OCI-LY3 (cell line): ENCODE measurements at regions not wholly inside any gene's neighbourhood (a gene's known extent, or its start where the extent isn't known, plus 50 kb on each side); places are given as distances from the start of the nearest gene placed in this dataset.
A peak's percentile ranks its signal among the peaks of the same experiment; 100 is the strongest.

Experiments
- H2AFZ ChIP-seq: fragments of 200-600, 300-600 bp; shearing (Covaris generic); 2 replicates; pipeline ENCODE4 v1.6.0; 2014; ENCODE audit warnings: antibody characterized with exemption, low read depth, low read length
- H3K27ac ChIP-seq: fragments of 200-600, 300-600 bp; sonication (generic); 2 replicates; pipeline ENCODE4 v1.5.1; 2014; ENCODE audit warnings: mild to moderate bottlenecking, low read length, moderate library complexity, mixed read lengths
- H3K27me3 ChIP-seq: fragments of 200-600, 300-600 bp; sonication (generic); 2 replicates; pipeline ENCODE4 v1.6.1; 2014; ENCODE audit warnings: low read depth, low read length, mixed read lengths
- H3K36me3 ChIP-seq: fragments of 200-600, 300-600 bp; sonication (generic); replicated peaks from 2 replicates; pipeline ENCODE3; 2014; ENCODE audit warnings: low read depth, low read length, mixed read lengths
- H3K4me1 ChIP-seq: fragments of 300-600, 200-600 bp; sonication (generic); 2 replicates; pipeline ENCODE4 v1.6.1; 2014; ENCODE audit warnings: low read length, mixed read lengths
- H3K4me2 ChIP-seq: fragments of 200-600, 300-600 bp; sonication (generic); 2 replicates; pipeline ENCODE4 v1.6.1; 2014; ENCODE audit warnings: low read length, mixed read lengths
- H3K4me3 ChIP-seq: fragments of 300-600, 200-600 bp; sonication (generic); 2 replicates; pipeline ENCODE4 v1.5.1; 2014; ENCODE audit warnings: antibody characterized with exemption, mild to moderate bottlenecking, low read length, moderate library complexity
- H3K79me2 ChIP-seq: fragments of 300-600, 200-600 bp; shearing (Covaris generic); 2 replicates; pipeline ENCODE4 v1.6.1; 2014; ENCODE audit warnings: mild to moderate bottlenecking, low read length, mixed read lengths
- H3K9ac ChIP-seq: fragments of 300-600, 200-600 bp; shearing (Covaris generic); 2 replicates; pipeline ENCODE4 v1.6.0; 2014; ENCODE audit warnings: mild to moderate bottlenecking, low read length, moderate library complexity
- H3K9me3 ChIP-seq: fragments of 200-600, 300-600 bp; shearing (Covaris generic); 2 replicates; pipeline ENCODE4 v1.6.1; 2014; ENCODE audit warnings: low read length, mixed read lengths; ENCODE audit not compliant: insufficient read depth
- H4K20me1 ChIP-seq: fragments of 200-600, 300-600 bp; sonication (generic); 2 replicates; pipeline ENCODE4 v1.6.1; 2016; ENCODE audit warnings: low read length, mixed read lengths; ENCODE audit not compliant: insufficient read depth
- CTCF ChIP-seq: fragments of 200-600, 300-600 bp; sonication (generic); IDR thresholded peaks from 2 replicates; pipeline ENCODE4 v1.5.1; 2014; ENCODE audit warnings: antibody characterized with exemption, low read length, low read depth
- EZH2phosphoT487 ChIP-seq: fragments of 200-600 bp; shearing (Covaris generic); IDR thresholded peaks from 2 replicates; pipeline ENCODE4 v1.6.1; 2018; ENCODE audit warnings: antibody characterized with exemption, mixed run types, low read depth

GRCh38 chr11:8330896-8331295 is 67.2 kb upstream of the LMO1 start:
- Histone ChIP-seq H3K4me3 (no peak overlapping the region), H3K36me3 (no peaks in the 10 kb centered on the region), H3K4me2 (no peak overlapping the region), H3K9me3 (no peaks in the 10 kb centered on the region), H3K79me2 (no peaks in the 10 kb centered on the region), H2AFZ (no peak overlapping the region), H3K9ac (no peak overlapping the region), H3K27ac (no peak overlapping the region), H4K20me1 (no peaks in the 10 kb centered on the region), H3K4me1 (peaks cover 49% of the 10 kb centered on the region), H3K27me3 (no peaks in the 10 kb centered on the region)
- TF ChIP-seq EZH2phosphoT487, result no peak
- no peak for TF ChIP-seq CTCF

- H3K4me1 ChIP-seq, result peaks cover 49% of the 10 kb centered on the region
- H3K79me2 ChIP-seq, result no peaks in the 10 kb centered on the region
- H2AFZ ChIP-seq, result no peak overlapping the region
- TF ChIP-seq CTCF, result no peak
- no peak for TF ChIP-seq EZH2phosphoT487
- no peak overlapping the region for H3K4me2 ChIP-seq
- no peak overlapping the region for H3K9ac ChIP-seq
- no peak overlapping the region for H3K4me3 ChIP-seq
- no peaks in the 10 kb centered on the region for H3K9me3 ChIP-seq
- no peak overlapping the region for H3K27ac ChIP-seq
- no peaks in the 10 kb centered on the region for H3K27me3 ChIP-seq
- no peaks in the 10 kb centered on the region for H3K36me3 ChIP-seq
- no peaks in the 10 kb centered on the region for H4K20me1 ChIP-seq
These were observed 66.7 kb upstream of the LMO1 start for GRCh38 chr11:8330404-8330803.

GRCh38 chr11:8329847-8330361 is 66.2 kb upstream of the LMO1 start:
- peak overlapping the region; percentile 93 for H3K4me2 ChIP-seq
- H3K4me3 ChIP-seq, result no peak overlapping the region
- no peak overlapping the region for H2AFZ ChIP-seq
- no peaks in the 10 kb centered on the region for H3K79me2 ChIP-seq
- TF ChIP-seq CTCF (no peak), EZH2phosphoT487 (no peak)
- no peaks in the 10 kb centered on the region for H3K9me3 ChIP-seq
- no peaks in the 10 kb centered on the region for H3K36me3 ChIP-seq
- H3K27me3 ChIP-seq, result no peaks in the 10 kb centered on the region
- H3K9ac ChIP-seq, result no peak overlapping the region
- H4K20me1 ChIP-seq, result no peaks in the 10 kb centered on the region
- no peak overlapping the region for H3K27ac ChIP-seq
- peaks cover 49% of the 10 kb centered on the region for H3K4me1 ChIP-seq

GRCh38 chr11:8329336-8329735 is 65.7 kb upstream of the LMO1 start:
- Histone ChIP-seq H3K4me3 (peak overlapping the region; percentile 74), H3K4me2 (peak overlapping the region; percentile 93), H3K79me2 (no peaks in the 10 kb centered on the region), H3K27me3 (no peaks in the 10 kb centered on the region), H4K20me1 (no peaks in the 10 kb centered on the region), H3K36me3 (no peaks in the 10 kb centered on the region), H3K9me3 (no peaks in the 10 kb centered on the region), H2AFZ (peak overlapping the region; percentile 56; the same call in 1 of the 2 replicates), H3K4me1 (peaks cover 49% of the 10 kb centered on the region), H3K27ac (peak overlapping the region; percentile 63; the same call in 1 of the 2 replicates), H3K9ac (peak overlapping the region; percentile 59)
- TF ChIP-seq CTCF (no peak), EZH2phosphoT487 (no peak)
